Natural killer cell (primary cell): ENCODE measurements at regions not wholly inside any gene's neighbourhood (a gene's known extent, or its start where the extent isn't known, plus 50 kb on each side); places are given as distances from the start of the nearest gene placed in this dataset.

Experiments
- ATAC-seq, 3 donors: fragments of 150-1000 bp in 2 of 3; fragments of 200-7000 bp in 1 of 3; cut with Tn5 transposase; 1 replicate in 1 of 3; 2 replicates in 2 of 3; pipeline ENCODE4 v1.10.0; 2021; ENCODE audit warnings: mild to moderate bottlenecking in 2 of 3, moderate library complexity in 2 of 3
- DNase-seq, 2 donors: peaks; one replicate each; pipeline versions ENCODE4 v3.0.0 to v3.0.0-alpha.2; 2013 to 2021; ENCODE audit warnings: mixed read lengths in 1 of 2
- H3K27ac ChIP-seq: one replicate; pipeline ENCODE4 v1.5.1; 2013; ENCODE audit warnings: mild to moderate bottlenecking, low read length
- H3K27me3 ChIP-seq: one replicate; pipeline ENCODE4 v1.6.1; 2013; ENCODE audit warnings: low read length; ENCODE audit not compliant: control insufficient read depth, insufficient read depth
- H3K36me3 ChIP-seq: one replicate; pipeline ENCODE4 v1.6.1; 2013; ENCODE audit warnings: low read length; ENCODE audit not compliant: control insufficient read depth, insufficient read depth
- H3K4me1 ChIP-seq: one replicate; pipeline ENCODE4 v1.6.1; 2013; ENCODE audit warnings: low read length; ENCODE audit not compliant: control insufficient read depth, insufficient read depth
- H3K4me3 ChIP-seq: one replicate; pipeline ENCODE4 v1.5.1; 2013; ENCODE audit warnings: low read length
- H3K9me3 ChIP-seq: one replicate; pipeline ENCODE4 v1.6.1; 2013; ENCODE audit warnings: low read length; ENCODE audit not compliant: control insufficient read depth, insufficient read depth
- H3K27ac Mint-ChIP-seq, 2 donors: one replicate each; pipeline ENCODE4 v1.8.0; 2022; ENCODE audit warnings: mild to moderate bottlenecking in 2 of 2, mixed read lengths in 2 of 2, moderate library complexity in 1 of 2
- H3K27me3 Mint-ChIP-seq, 2 donors: one replicate each; pipeline ENCODE4 v1.8.0; 2022; ENCODE audit warnings: low read depth in 2 of 2, mixed read lengths in 2 of 2
- H3K36me3 Mint-ChIP-seq: one replicate; pipeline ENCODE4 v1.8.0; 2022; ENCODE audit warnings: mixed read lengths
- H3K4me1 Mint-ChIP-seq, 2 donors: one replicate each; pipeline ENCODE4 v1.8.0; 2022; ENCODE audit warnings: mixed read lengths in 2 of 2
- H3K4me3 Mint-ChIP-seq: one replicate; pipeline ENCODE4 v1.8.0; 2022; ENCODE audit warnings: mild to moderate bottlenecking, moderate library complexity, mixed read lengths
- H3K9me3 Mint-ChIP-seq, 2 donors: one replicate each; pipeline ENCODE4 v1.8.0; 2022; ENCODE audit warnings: mixed read lengths in 2 of 2
- WGBS: methylation state at CpG from one replicate; pipeline ENCODE4 v1.1.7; 2013; ENCODE audit warnings: missing lambda C conversion rate; ENCODE audit not compliant: insufficient coverage; 5-methylcytosine and 5-hydroxymethylcytosine counted together
- intact Hi-C: fragments of 100-400 bp; cut with micrococcal nuclease; formaldehyde crosslinking; loops from one replicate; pipeline ENCODE4 v1.14.2; 2022
- TF ChIP-seq, protein P1 (sequence below): fragments of 200-600 bp; IDR thresholded peaks from one replicate; pipeline ENCODE4 v1.8.0; 2022; ENCODE audit warnings: antibody characterized with exemption

DNA sequence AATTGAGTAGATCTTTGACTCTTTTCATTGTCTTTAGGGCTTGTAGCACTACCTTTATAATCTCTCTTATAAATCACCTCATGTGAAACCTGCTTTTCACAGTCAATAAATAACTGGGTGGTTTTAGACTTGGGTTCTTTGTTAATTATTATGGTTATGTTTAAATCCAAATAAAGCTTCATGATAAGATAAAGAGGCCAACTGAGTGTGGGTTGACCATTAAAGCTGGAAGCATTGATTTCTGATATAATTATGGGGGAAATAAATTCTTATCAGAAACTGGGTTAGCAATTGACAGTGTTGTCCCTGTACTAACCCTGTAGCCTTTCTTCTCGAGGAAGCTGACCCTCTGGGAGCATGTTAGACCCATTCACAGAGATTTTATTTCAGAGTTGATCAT is 384.7 kb upstream of the LCORL start:
- no peaks in the 10 kb centered on the region for H3K4me1 Mint-ChIP-seq

DNA sequence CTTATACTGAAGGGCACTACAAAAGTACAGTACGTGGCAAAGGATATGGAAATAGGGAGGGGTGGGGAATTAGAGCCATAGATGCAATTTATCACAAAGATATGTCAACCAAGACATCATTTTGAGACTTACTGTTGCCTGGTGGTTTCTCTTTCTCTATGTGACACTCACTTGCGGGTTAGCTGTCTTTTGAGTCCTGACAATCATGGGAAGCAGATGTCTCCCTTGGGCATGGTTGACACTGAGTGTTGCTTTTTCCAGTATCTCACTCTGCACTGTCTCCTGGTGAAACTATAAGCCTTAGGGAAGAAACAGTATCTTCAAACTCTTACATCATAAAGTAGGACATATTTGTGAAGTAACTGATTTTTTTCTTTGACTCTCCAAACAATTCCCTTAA is 383.5 kb upstream of the LCORL start:
- Mint-ChIP-seq H3K27me3 (no peaks in the 10 kb centered on the region), H3K27ac (no peak overlapping the region), H3K36me3 (no peaks in the 10 kb centered on the region), H3K9me3 (peaks cover 0 to 4% of the 10 kb centered on the region in 2 donors), H3K4me3 (no peak overlapping the region), H3K4me1 (no peaks in the 10 kb centered on the region)
- no peak overlapping the region for H3K4me3 ChIP-seq
- intact Hi-C loops: no loop called here
- no peaks in the 10 kb centered on the region for H3K36me3 ChIP-seq
- WGBS: 65% methylated on average over 2 of the region's 2 CpGs
- DNase-seq (no peak), ATAC-seq (no peak)
- H3K27ac ChIP-seq: no peak overlapping the region
- TF ChIP-seq, protein P1, sequence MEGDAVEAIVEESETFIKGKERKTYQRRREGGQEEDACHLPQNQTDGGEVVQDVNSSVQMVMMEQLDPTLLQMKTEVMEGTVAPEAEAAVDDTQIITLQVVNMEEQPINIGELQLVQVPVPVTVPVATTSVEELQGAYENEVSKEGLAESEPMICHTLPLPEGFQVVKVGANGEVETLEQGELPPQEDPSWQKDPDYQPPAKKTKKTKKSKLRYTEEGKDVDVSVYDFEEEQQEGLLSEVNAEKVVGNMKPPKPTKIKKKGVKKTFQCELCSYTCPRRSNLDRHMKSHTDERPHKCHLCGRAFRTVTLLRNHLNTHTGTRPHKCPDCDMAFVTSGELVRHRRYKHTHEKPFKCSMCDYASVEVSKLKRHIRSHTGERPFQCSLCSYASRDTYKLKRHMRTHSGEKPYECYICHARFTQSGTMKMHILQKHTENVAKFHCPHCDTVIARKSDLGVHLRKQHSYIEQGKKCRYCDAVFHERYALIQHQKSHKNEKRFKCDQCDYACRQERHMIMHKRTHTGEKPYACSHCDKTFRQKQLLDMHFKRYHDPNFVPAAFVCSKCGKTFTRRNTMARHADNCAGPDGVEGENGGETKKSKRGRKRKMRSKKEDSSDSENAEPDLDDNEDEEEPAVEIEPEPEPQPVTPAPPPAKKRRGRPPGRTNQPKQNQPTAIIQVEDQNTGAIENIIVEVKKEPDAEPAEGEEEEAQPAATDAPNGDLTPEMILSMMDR: no peak
- no peaks in the 10 kb centered on the region for H3K4me1 ChIP-seq
- no peaks in the 10 kb centered on the region for H3K9me3 ChIP-seq
- H3K27me3 ChIP-seq: no peaks in the 10 kb centered on the region

More for the DNA sequence above, 384.7 kb upstream of the LCORL start:
- H3K27me3 Mint-ChIP-seq: no peaks in the 10 kb centered on the region
- no peaks in the 10 kb centered on the region for H3K36me3 Mint-ChIP-seq
- Histone ChIP-seq H3K27me3 (no peaks in the 10 kb centered on the region), H3K36me3 (no peaks in the 10 kb centered on the region), H3K4me1 (no peaks in the 10 kb centered on the region), H3K27ac (no peak overlapping the region), H3K4me3 (no peak overlapping the region), H3K9me3 (no peaks in the 10 kb centered on the region)
- no peak for ATAC-seq
- TF ChIP-seq, protein P1: no peak
- H3K9me3 Mint-ChIP-seq: peaks cover 0 to 2% of the 10 kb centered on the region in 2 donors
- 36% methylated on average over 1 of the region's 1 CpG for WGBS
- H3K27ac Mint-ChIP-seq: no peak overlapping the region
- no peak for DNase-seq
- no peak overlapping the region for H3K4me3 Mint-ChIP-seq
- intact Hi-C loops: no loop called here

DNA sequence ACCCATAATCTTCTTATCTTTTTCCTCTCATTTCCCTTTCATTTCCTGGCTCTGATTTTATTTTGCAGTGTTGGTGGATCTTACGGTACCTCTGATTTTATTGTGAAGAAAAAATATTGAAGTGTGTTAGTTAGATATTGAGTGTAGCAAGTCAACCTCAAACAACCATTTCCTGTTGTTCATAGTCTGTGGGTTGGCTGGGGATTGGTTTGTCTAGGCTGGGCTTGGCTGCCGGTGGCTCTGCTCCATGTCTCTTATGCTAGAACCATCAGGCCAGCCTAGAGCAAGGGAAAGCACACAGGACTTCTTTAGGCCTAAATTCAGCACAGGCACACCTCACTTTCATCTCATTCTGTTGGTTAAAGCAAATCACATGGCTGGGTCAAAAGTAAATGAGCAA is 383.1 kb upstream of the LCORL start:
- Histone ChIP-seq H3K36me3 (no peaks in the 10 kb centered on the region), H3K4me1 (no peaks in the 10 kb centered on the region), H3K27ac (no peak overlapping the region), H3K4me3 (no peak overlapping the region), H3K27me3 (no peaks in the 10 kb centered on the region), H3K9me3 (no peaks in the 10 kb centered on the region)
- ATAC-seq: no peak
- WGBS: 27% methylated on average over 1 of the region's 2 CpGs
- intact Hi-C loops: no loop called here
- Mint-ChIP-seq H3K4me3 (no peak overlapping the region), H3K27me3 (no peaks in the 10 kb centered on the region), H3K4me1 (no peaks in the 10 kb centered on the region), H3K9me3 (peaks cover 0 to 4% of the 10 kb centered on the region in 2 donors), H3K27ac (no peak overlapping the region), H3K36me3 (no peaks in the 10 kb centered on the region)
- no peak for DNase-seq
- TF ChIP-seq, protein P1: no peak

DNA sequence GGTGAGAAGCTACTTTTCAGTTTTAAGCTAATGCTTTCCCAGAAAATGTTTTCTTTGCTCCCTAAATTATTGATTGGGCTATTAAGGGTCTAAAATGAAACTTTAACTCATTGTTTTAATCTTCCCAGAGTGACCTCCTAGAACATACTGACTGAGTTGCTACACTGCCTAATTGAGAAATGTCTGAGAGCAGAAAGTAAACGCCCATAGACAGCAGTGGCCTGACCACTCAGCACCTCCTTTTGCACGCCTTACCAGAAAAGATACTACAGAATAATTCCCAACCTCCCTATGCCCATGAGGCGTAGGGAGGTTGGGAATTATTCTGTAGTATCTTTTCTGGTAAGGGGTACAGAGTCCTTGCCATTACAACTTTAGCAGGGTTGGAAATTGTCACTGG is 381.8 kb upstream of the LCORL start:
- H3K4me1 Mint-ChIP-seq: no peaks in the 10 kb centered on the region
- no peaks in the 10 kb centered on the region for H3K9me3 ChIP-seq
- intact Hi-C loops: no loop called here
- H3K4me3 Mint-ChIP-seq: no peak overlapping the region
- no peak overlapping the region for H3K27ac ChIP-seq
- H3K27ac Mint-ChIP-seq: no peak overlapping the region
- TF ChIP-seq, protein P1: no peak
- H3K27me3 Mint-ChIP-seq: no peaks in the 10 kb centered on the region
- no peak overlapping the region for H3K4me3 ChIP-seq
- WGBS: 83% methylated on average over 1 of the region's 3 CpGs
- no peaks in the 10 kb centered on the region for H3K36me3 ChIP-seq
- H3K36me3 Mint-ChIP-seq: no peaks in the 10 kb centered on the region
- no peak for ATAC-seq
- no peaks in the 10 kb centered on the region for H3K27me3 ChIP-seq
- H3K9me3 Mint-ChIP-seq: peaks cover 0 to 4% of the 10 kb centered on the region in 2 donors
- DNase-seq: no peak
- no peaks in the 10 kb centered on the region for H3K4me1 ChIP-seq
